SW 1271 (cell line): ENCODE measurements at regions not wholly inside any gene's neighbourhood (a gene's known extent, or its start where the extent isn't known, plus 50 kb on each side); places are given as distances from the start of the nearest gene placed in this dataset.
"Not testable (repeated sequence)": the region's sequence is repeated elsewhere in the genome, so short reads cannot be mapped to it uniquely, and the experiment has no call there.

ENCODE experiments used
- DNase-seq, 2 experiments: peaks; one replicate each; lab custom pipeline; 2025; lab: John Stamatoyannopoulos, UW

DNA sequence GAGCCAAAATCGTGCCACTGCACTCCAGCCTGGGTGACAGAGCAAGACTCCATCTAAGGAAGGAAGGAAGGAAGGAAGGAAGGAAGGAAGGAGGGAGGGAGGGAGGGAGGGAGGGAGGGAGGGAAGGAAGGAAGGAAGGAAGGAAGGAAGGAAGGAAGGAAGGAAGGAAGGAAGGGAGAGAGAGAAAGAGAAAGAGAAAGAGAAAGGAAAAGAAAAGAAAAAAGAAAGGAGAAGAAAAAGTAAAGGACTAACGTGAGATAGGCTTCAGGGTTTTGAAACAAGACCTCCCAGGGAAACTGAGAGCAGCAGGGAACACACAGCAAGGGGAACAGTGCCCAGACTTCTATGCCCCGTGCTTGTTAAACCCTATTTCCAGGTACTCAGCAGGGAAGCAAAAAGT, 278.7 kb downstream of the C16orf95 start:
- not testable (repeated sequence) for DNase-seq

DNA sequence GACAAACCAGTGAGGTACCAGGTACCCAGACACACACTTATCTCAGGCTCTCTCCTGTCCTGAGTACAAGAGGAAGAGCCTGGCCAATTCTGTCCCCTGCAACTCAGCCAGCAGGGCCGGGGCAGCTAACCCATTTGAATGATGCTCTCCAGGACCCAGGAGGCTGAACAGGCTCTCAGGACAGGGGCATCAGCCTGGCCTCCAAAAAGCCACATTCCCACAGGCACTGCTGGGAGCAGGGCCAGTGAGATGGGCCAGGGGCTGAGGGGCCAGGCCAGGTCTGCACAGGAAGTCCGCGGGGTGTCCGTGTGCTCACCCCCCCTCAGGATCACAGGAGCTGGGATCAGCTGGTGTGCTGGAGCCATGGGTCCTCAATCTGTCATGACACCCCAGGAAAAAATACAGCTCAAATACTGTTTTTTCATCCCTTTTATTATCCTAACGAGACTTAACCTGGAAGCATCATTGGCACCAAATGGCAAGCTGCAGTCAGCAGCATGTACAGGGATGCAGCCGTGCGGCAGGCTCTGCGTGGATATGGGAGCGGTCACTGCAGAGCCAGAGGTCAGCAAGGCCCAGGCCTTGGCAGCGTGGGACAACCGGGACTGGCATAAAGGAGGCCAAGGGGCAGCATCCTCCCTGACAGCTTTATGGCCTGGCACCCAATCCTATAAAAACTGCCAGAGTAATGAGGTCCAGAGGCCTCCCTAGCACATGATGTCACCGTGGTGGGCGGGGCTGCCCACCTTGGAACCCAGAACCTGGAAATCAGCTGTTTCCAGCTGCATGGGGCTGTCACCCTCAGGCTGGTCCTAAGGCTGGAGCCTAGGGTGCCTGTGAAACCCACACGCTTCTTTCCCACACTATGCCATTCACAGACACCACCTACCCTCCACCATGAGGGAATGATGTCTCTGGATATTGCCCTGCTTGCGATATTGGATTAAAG, 276.7 kb downstream of the C16orf95 start:
- no peak for DNase-seq

DNA sequence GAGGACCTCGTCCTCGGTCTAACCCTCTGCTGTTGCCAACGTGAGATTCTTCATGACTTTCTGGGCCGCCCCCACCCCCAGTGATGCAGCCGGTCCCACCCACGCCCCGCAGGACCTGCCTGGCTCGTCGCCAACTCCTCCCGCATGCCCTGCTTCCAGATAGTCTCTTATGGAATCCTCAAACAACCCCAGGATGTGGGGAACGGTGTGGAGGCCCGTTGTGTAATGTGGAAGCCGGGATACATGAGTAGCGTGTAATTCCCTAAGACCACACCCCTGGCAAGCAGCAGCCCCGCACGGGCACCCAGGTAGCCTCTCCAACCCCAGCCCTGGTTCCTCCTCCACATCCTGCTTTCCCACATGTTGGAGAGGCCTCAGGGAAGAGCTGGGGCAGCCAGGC, 275.9 kb downstream of the C16orf95 start:
- no peak for DNase-seq

DNA sequence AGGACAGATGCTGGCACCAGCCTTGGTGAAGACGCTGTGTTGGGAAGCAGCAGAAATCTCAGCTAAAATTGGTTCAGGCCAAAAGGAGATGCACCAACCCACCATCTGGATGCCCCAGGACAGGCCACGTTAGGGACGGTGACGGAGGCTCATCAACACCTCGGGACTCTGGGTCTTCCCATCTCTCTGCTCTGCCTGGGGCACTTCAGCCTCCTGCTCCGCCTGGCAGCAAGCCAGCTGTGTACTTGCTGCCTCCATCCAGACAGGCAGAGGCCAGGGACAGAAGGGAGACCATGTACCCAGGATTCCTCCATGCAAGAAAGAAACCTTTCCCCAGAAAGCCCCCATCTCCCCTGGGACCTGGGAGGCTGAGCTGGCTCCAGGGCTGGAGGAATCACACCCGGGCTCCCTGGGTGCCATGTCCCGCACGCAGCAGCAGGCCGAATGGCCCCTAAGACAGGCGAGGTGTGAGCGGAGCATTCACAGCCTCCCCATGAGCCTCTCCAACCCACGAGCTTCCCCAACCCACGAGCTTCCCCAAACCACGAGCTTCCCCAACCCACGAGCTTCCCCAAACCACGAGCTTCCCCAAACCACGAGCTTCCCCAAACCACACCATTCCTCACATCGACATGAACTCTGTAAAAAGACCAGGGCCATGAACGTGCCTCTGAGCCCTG, 274.5 kb downstream of the C16orf95 start:
- no peak for DNase-seq

DNA sequence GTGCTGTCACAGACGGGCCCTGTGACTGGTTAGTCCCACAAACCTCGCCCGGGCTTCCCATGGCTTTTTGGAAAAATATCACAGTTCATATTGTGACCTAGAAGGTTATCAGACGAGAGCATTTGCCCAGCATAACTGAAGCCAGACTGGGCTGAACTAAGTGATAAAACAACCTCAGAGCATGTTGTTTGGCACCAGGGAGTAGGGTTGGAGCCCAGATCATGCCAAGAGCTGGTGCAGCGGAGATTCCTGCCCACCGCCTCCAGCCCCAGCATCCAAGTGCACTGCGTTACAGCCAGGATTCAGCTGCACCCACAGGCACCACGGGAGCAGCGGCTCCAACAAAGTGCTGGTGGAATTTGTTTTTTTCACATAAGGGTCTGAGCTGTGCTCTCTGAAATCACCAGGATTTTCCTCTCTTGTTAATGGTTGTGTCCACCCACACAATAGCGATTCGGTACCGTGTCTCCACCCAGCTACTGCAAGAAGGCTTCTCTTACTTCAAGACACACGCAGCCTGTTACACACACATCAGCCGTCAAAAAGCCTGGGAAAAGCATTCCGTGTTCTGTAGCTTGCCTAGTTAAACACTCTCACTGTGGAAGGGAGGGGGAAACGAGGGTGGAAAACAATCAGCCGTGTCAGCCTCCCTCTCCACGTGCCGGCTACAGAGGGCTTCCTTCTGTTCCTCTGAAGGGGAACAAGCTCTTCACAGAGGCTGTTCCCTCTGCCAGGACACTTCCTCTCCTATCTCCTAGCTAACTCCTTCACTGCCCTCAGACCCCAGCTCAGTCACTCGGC, 273.8 kb downstream of the C16orf95 start:
- no peak for DNase-seq

DNA sequence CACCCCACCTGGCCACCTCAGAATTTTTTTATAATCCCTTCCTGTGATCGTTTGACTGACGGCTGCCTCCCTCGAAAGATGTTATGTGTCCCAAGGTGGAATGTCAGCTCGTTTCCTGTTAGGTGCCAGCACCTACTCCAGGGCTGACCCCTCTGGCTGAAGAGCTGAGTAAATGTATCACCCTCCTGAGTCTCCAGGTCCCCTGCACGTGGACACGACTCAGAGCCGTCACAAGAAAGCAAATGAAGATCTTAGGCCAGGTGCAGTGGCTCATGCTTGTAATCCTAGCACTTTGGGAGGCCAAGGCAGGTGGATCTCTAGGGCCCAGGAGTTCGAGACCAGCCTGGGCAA, 273.2 kb downstream of the C16orf95 start:
- no peak for DNase-seq

DNA sequence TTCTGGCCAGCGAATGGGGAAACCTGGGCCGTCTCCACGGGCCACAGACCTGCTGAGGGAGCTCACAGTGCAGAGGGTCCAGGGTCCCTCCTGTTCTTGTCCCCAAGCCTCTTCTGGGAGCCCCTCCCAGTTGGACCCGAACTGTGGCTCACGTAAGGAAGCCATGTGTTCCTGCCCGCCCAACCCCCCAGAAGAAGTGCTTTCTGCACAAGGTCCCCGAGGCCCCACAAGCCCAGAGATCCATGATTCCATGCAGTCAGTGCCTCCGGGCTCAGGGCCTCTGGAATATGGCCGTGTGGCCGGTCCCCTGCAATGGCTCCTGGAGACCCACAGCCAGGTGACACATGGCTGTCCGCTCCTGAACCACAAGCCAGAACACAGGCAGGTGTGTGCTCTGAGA, 272.4 kb downstream of the C16orf95 start:
- DNase-seq, result no peak

DNA sequence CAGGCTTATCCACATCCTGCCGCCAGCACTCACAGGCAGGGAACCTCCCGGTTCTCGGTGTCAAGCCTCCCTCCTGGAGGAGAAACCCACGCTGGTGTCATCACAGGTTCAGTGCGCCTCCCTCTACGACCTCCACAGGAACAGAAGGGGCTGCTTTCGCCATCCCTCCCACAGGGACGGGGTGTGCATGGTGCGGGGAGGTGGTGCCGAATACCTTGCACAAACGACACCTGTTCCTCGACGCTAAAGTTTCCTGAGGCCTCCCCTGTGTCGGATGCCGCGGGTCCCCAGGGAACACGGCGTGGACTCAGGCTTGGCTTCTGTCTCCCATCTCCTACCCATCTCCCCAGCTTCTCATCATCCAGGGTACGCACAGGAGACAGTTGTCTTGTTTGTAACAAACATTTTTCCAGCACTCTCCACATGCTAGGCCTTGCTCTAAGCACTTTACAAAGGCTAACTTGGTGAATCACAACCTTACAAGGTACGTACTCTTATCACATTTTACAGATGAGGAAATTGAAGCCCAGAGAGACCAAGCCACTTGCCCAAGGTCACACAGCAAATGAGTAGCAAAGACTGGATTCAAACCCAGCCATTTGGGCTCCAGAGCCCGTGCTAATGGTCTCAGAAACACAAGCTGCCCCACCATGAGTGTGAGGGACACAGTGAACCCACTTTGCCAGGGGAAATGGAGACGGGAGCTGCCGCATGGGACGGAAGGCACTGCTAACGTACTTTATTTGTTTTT, 271.6 kb downstream of the C16orf95 start:
- DNase-seq, result no peak

DNA sequence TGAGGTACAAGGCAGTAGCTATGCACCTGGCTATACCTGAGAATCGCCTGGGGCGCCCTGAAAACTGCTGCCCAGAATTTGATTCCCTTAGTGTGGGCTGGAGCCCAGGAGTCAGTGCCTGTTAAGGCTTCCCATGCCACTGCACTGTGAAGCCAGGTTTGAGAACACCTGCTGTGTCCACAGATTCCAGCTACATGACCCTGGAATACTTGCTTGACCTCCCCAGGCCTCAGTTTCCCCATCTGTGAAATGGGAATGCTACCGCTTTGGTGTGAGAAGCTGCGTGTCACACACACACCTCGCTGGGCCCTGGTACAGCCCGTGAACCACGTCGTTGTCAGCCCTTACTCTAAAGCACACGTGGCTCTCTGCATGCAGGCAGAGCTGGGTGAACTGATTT, 271.0 kb downstream of the C16orf95 start:
- no peak for DNase-seq

DNA sequence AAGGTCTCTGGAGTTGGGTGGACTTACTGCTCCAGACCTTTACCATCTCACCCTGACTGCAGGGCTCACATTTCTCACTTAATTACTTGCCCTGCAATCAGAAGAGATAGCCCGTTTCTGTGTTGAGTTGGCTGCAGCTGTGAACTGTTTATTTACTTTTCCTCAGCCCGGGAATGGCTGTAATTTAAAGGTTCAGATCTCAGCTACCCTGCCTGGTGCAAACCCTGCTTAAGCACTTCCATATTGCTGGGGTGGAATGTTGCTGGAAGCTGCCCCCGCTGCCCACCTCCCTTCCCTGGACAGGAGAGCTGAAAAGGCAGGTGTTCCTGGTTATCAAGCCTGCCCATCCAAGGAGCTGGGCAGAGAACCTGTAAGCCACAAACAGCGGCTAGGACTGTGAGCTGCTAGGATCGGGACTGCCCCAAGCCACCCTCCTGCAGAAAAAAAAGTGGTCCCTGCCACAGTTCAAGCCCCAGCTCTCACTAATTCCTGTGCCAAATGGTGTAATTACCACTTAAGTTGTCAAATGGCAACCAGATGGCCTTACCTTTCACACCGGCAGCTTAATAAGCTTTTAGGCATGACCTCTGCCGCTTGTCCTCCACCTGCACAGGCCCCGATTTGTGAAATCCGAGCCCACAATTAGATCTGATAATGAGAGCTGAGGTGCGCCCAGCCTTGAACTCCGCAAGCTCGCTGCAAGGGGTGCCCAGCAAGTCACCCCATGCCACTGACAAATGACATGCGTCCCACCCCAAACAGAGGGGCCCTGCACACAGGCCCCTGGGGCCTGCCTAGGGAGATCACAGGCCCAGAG, 269.8 kb downstream of the C16orf95 start:
- no peak for DNase-seq

DNA sequence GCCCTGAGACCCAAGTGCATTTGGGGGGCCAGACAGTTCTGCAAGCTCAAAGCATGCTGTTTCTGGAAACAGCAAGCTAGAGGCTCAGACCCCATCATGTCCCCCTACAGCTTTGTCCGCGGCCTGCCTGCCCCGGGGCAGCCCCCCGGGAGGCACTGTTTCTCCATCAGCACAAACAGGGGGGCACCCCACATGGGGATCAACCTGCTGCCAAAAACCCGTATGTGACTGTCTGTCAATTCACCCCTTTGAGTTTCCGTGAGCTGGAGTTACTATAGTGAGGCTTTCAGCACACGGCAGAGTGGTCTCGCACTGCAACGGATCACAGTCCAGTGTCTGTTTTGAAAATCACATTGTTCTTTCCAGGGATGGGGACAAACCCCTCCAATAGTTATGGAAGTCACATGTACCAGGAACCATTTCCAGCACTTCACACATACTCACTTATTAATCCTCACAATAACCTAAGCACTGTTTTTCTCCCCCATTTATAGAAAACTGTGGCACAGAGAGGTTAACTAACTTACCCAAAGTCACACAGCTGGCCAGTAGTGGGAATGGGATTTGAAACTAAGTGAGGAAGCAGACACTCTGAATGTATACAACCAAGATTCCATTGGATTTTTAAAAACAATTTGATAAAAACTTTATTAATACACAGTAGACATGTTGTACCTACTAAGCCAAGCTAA, 269.0 kb downstream of the C16orf95 start:
- DNase-seq, result no peak

DNA sequence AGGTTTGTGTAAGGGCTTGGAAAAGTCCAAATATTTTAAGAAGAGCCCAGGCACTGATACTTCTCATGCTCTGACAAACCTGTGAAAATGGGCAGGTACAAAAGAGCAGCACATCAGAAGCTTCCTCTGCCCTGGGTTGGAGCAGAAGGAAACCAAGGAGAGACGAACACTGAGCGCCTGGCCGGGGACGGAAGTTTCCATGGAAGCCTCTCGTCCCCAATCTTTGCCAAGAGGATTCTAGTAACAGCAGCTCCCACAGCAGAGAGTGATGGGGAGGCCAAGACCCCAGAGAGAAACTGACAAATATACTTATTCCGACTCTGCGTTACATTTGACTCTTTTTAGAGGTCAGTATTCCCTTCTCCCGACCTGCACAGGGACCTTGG, 268.5 kb downstream of the C16orf95 start:
- DNase-seq, result no peak

DNA sequence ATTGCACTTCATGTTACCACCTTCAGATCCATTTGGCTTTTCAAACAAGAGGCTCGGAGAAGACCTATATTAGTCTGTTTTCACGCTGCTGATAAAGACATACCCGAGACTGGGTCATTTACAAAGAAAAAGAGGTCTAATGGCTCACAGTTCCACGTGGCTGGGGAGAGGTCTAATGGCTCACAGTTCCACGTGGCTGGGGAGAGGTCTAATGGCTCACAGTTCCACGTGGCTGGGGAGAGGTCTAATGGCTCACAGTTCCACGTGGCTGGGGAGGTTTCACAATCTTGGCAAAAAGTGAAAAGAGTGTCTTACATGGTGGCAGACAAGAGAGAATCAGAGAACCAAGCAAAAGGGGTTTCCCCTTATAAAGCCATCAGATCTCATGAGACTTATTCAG, 268.0 kb downstream of the C16orf95 start:
- DNase-seq, result not testable (repeated sequence)

DNA sequence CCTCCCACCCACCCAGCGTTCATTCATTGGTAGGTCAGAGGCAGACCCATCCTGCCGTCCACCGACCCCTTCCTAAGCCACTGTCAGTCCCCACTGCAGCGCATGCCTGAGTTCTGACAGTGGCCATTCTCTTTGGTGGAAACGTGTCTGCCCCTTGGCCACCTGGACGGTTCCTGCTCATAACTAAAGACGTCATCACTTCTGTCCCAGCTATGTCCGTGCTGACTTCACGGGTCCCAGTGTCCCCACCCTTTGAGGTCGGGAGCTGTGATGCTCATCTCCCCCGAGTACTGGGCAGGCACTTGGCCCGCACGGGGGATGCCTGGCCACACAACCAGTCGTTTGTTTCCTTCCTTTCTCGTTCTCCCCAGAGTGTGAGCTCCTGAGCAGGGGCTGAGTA, 267.1 kb downstream of the C16orf95 start:
- no peak for DNase-seq

DNA sequence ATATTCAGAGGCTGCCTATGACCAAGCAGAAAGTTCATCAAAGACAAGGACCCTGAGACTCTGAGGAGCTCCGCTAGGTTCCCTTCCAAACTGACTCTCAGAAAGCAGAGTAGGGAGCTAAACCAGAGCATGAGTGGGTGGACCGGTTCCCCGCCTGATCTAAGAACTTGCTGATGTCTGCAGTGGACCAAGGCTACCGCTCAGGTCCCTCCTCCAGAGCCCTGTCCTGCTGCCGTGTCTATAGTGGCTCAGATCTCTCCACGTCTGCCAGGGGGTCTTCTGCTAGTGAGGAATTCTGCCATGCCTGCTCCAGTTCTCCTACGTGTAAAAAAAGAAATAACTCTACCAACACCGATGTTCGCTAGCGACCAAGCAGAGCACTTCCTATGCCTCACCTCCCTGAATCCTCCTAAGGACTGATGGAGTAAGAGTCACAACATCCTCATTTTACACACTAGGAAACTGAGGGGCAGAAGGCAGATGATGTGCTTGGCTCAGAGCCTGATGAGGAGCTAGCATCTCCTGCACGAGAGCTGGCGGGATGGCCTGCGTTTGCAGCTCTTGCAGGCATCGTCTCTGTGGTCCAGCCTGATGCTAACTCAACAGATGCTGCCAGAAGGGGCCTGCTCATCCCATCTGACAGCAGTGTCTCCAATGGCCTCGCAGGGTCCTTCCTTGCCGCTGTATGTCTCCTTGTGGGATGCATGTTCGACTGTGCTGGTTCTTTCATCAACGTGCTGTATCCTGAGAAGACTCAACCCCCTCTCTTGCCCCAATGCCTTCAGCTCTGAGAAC, 265.5 kb downstream of the C16orf95 start:
- DNase-seq, result no peak

DNA sequence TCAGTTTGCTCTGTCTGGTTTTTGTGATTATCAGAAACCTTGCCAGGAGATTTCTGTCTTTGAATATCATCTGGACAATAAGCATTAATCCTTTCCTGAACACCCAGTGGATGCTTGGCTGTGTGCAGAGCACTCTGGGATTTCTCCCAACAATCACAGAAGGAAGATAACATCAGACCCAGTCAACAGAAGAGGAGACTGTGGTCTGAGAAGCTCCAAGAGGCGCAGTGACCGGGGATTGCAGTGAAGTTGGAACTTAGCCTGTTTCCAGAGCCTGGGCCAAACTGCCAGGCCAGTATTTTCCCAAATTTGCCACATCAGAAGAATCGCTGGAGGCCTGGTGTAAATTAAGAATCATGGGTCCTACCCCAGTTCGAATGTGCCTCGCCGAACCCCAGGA, 264.7 kb downstream of the C16orf95 start:
- no peak for DNase-seq

DNA sequence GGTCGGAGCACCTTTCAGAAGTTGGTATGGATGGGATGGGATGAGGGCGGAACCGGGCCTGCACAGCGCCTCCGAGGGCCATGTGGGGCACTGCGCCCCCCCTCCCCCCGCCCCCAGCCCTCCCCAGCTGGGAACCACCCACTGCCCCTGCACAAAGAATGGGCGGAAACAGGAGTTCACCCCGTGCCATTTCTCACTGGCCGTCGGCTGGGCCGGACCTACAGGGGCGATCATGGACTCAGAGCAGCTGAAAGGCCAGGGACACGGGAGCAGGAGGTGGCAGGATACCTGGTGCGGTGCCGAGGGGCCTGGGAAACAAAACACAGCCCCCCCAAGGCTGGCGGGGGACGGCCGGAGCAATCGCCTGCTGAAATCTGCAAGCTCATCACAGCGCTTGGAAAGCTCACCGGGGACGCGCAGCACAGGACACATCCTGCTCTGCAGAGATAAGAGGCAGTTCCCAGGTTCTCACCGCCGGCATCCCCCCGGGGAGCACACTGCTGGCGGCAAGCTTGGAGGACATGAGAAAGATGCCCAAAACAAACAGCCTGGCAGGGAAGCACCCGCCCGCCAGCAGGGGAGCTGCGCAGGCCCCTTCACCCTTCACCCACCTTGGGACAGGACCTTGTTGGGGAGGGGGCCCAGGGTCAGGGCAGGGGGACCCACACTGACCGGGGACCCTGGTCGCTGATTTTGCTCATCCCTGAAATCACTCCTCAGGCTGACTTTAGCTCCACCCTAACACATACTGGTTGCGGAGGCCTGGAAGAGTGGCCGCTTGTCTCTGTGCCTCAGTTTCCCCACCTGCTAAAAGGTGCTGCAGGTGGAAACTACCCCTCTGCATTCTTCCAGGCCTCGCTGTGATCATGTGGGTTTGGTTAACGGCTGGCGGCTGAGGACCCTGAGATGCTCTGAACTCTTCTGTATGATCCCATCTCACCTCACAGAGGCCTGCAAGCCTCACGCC, 263.9 kb downstream of the C16orf95 start:
- DNase-seq, result no peak

DNA sequence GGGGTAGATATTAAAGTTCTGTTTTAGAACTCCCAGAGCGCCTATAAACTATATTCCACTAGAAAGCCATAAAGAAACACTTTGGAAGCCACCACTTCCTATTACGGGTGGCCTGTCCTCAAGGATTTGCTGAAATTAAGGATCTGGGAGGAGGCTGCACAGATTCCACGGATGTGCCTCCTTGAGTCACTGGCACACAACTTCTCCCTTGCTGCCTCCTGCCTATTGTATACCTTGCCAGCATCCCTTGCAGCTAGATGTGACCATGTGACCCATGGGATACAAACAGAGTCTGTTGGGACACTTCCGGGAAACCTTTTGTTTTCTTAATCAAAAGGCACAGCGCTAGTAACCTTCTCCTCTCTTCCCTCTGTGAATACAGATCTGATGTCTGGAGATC, 263.0 kb downstream of the C16orf95 start:
- no peak for DNase-seq
